HuH-7.5 (cell line): ENCODE measurements at regions not wholly inside any gene's neighbourhood (a gene's known extent, or its start where the extent isn't known, plus 50 kb on each side); places are given as distances from the start of the nearest gene placed in this dataset.

ENCODE experiments used
- DNase-seq: peaks from one replicate; pipeline ENCODE4 v3.0.0; 2011; ENCODE audit warnings: low spot score

DNA sequence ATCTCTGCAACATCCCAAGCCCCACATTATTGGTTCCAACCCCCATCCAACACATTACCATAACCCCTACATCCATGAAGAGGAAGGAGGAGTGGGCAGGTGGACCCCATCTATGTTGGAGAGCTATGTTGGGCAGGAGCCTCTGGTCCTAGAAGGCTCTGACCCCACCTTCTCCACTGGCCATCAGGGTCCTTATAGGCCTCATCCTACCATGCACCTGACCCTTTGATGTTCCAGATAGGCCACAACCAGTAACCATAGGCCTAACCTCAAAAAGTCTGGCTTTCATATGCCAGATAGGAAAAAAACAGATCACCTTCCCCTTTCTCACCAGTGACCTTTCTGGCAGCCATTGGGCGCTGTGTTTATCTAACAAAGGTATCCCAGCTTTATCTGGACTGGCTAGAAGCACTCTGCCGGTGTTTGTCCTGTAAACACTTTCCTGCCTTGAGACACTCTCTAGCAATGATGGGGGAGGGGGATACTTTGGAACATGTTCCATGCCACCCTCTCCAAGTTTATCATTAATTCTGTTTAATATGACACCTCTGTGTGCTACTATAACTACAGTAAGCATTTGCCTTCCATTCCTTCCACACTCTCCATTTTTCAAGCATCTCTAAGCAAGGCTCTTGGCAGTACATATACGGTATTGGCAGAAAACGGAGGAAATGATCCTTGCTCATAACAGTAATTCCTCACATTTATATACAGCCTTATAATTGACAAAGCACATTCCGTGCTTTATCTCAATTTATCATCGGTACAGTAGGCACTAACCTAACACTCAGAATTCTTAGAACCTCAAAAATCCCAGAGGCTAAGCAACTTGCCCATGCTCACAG is 377.1 kb downstream of the VPS13C start:
- DNase-seq = no peak

GRCh38 chr15:61681676-61682075 is 378.6 kb downstream of the VPS13C start:
- DNase-seq = no peak

- DNase-seq = no peak
Measured at GRCh38 chr15:61681038-61681418, 379.2 kb downstream of the VPS13C start.

GRCh38 chr15:61680260-61681037 is 379.8 kb downstream of the VPS13C start:
- DNase-seq = no peak

GRCh38 chr15:61671736-61672135 is 388.5 kb downstream of the VPS13C start:
- DNase-seq = no peak

GRCh38 chr15:61668444-61668843 is 391.8 kb downstream of the VPS13C start:
- DNase-seq = no peak

DNA sequence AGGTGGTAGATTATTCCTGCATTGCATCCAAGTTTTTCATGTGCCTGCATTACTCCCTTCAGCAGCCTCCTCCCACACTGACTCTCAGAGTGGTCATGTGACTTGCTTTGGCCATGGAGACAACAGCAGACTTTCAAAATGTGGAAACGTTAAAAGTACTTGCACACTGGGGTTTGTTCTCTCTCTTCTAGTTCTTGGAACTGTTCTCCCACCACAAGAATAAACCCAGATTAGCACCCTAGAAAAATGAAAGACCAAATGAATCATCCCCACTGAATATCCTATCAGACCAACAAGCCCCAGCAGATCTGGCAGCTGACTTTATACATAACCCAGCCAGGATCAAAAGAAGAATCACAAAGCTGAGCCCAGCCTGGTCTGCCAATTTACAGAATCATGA is 398.5 kb downstream of the VPS13C start:
- no peak for DNase-seq

- DNase-seq = no peak
Measured at GRCh38 chr15:61660579-61660978, 399.7 kb downstream of the VPS13C start.

DNA sequence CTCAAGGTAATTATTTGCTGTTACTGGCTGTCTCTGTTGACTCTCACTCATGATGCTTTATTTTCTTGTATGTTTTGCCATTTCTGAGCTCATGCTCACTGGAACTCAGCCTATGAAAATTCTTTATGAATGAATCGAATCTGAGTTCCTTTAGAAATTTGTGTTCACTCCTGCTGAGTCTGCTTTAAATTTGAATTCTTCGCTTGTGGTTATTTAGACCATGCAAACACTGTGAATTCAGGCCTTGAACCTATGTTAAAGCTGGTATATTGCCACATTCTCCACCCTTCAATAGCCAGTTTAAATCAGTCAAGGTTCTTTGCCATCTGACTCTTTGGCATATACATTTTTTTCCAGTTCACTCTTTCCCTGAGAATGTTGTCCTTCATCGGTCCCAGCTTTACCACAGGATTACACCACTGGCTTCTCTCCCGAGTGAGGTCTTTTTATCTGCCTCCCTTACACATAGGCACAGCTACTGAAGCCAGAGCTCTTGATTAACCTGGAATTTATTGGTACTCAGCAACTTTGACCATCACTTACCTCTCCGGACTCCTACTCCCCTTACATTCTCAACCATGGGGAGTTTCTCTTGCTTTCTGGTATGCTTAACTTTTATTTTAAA is 400.6 kb downstream of the VPS13C start:
- no peak for DNase-seq

DNA sequence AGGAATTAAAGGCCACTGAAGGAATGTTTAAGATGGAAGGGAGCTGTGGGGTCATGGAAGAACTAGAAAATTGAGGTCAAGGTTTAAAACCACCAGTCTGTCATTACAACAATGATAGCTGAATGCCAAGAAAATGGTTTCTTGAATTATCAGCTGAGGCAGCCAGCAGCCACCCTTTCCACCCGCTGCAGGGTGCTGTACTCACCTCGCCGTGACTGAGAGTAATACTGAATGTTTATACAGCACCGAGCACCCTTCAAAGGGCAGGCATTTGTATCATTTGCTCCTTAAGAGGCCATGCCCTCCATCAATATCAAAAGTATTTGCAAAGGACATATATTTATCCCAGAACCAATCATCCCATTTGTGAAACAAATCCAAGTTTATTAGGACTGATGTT is 402.8 kb downstream of the VPS13C start:
- no peak for DNase-seq

DNA sequence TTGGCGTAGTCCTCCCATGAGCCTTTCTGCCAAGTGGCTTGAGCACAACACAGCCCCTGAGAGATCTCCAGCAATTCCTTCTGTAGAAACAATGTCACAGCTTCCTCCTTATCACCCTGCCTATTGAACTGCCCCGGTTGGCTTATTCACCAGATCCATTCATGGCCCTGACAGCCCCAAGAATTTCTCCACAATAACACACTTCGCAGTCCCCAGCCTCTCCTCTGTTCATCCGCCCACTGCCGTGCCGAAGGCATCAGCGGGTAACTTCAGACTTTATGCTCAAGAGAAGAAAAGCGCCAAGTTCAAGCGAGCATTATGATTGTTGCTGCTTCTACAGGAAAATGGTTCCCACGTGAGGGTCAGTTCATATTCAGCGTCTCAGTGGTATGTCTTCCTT is 403.9 kb downstream of the VPS13C start:
- no peak for DNase-seq

DNA sequence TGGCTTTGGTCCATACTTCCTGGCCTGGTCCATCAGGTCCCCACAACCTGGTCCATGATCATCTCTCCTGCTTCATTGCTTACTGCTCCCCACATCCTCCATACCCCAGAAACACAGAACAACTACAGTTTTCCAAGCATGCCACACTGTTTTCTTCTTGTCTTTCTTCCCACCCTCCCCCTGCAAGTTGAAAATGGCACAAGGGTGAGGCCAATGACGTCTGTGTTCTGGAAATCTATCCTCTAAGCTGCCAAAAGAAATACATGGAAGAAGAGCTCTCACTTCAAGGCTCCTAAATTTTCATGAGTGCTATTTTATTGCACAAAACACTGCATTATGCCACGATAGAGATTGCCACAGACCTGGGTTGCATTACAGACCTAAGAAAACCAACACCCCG is 404.4 kb downstream of the VPS13C start:
- DNase-seq = no peak

DNA sequence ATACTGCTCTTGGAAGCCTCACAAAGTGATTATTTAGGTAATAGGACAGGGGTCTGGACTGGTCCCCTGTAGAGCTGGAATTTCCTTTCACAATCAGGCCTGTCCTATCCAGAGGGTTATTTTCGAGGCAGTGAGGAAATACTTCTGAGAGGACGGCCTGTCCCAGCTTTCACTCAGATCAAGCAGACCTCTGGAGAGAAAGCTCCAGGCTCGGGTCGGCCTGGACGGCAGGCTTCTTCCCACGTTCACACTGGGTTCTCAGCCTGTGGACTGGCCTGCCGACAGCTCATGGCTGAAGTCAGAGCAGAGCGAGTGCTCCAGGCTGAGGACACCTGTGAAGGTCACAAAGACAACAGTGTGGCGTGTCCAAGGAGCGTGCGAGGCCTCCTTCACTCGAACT is 405.3 kb downstream of the VPS13C start:
- no peak for DNase-seq

- DNase-seq = no peak
Measured at GRCh38 chr15:61654002-61654740, 406.1 kb downstream of the VPS13C start.

- DNase-seq = no peak
Measured at GRCh38 chr15:61653110-61653509, 407.1 kb downstream of the VPS13C start.

DNA sequence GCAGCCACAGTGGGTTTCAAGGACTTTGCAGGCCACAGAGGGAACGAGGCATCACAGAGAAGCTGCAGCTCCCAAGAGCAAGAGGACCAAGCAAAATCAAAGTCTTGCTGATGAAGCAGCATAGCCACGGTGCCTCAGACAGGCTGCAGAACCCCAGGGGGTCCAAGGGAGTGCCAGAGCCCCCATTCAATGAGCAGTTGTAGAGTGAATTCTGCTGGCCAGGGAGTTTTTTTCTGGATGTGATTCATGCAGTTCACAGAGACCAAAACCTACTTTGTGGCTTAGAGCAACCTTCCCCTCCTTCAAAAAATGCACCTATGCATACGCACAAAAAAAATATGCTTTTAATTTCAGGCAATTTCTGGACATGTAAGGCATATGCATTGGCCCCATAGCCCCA is 409.0 kb downstream of the VPS13C start:
- no peak for DNase-seq

GRCh38 chr15:61649046-61649445 is 411.2 kb downstream of the VPS13C start:
- DNase-seq = no peak

DNA sequence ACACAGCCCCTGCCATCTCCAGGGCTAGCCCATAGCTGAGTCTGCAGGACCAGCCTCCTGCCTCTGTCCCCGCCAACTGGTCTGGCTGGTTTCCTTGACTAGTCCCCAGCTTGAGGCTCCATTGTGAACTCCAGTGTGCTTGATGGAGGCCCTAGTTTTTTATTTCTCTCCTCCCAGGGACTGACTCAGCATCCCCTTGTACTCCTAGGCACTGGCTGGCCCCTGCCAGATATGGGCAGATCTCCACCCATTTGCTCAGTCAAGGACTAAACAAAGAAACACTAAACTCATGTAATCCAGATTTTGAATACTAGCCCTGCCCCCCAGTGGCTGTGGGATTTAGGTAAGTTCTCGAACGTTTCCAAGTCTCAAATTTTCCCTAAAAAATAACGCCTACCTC is 415.4 kb upstream of the RORA start:
- DNase-seq = no peak

GRCh38 chr15:61641645-61642044 is 412.5 kb upstream of the RORA start:
- no peak for DNase-seq

- DNase-seq = no peak
Measured at GRCh38 chr15:61640756-61641155, 411.7 kb upstream of the RORA start.

GRCh38 chr15:61639491-61639890 is 410.4 kb upstream of the RORA start:
- DNase-seq = no peak

DNA sequence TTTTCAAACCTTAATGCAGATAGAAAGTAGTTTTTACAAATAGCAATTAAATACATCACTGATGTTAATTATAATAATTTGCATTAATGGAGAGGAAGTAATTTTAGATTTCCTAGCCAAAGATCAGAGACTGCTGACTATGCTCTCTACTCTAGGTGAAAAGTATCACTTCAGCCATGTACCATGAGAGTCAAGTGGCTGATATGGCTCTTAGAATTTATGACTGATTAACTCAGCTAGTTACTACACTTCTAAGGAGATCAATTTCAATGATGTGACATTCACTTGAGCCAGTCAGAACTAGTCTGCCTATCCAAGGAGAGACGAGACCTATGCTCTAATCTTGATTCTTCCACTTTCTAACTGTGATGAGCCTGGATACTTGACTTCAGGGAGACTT is 405.7 kb upstream of the RORA start:
- no peak for DNase-seq
